ENCODE measurements at regions not wholly inside any gene's neighbourhood (a gene's known extent, or its start where the extent isn't known, plus 50 kb on each side); places are given as distances from the start of the nearest gene placed in this dataset.
"Not testable (repeated sequence)": the region's sequence is repeated elsewhere in the genome, so short reads cannot be mapped to it uniquely, and the experiment has no call there.

DNA sequence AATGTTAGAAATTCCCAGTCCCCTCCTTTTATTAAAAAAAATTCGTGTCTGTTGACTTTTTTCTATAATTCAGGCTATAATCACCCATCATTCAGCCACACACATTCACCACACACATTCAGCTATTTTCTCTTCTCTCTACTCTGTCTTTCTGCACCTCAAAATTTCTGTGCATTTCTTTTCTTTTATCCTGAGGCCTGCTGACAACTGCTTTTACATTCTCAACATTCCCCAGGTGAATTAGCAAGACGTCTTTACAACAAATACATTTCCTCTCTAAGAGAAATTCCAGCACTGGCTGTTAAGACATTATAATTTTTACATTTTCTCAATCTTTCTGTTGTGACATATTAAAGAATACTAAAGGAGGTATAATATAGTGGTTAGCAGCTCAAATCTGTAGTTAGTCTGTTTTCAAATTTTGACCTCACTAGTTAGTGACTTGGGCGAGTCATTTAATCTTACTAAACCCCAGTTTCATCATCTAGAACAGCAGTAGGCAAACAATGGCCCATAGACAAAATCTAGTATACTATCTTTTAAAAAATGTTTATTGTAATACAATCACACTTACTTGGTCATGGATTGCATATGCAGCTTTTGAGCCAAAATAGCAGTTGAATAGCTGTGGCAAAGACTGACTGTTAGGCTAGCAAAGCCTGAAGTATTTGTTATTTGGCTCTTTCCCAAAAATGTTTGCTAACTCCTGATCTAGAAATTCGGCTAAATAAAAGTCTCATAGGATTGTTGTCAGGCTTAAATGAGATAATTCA lies 350.7 kb downstream of the NSUN3 start:
- DNase-seq = no peak

DNA sequence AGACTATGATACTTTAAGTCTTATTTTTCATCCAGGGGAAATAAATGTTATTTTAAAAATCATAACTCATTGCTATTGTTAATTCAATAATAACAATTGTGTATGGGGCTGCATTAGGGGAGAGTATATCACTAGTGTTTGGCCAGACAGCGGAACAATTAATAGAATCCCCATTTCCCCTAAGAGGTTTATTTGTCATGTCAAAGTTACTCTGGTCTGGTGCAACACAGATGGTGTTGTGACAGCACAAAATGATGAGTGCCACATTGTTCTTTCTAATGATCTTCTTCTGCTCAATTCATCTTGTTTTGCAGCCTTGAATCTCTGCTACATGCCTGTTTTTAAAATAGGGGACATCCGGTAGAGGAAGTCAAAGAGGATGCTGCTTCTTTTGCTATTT lies 351.6 kb downstream of the NSUN3 start:
- DNase-seq = no peak

GRCh38 chr3:94416768-94417167 lies 353.9 kb downstream of the NSUN3 start:
- no peak for DNase-seq

GRCh38 chr3:94417963-94418455 lies 355.1 kb downstream of the NSUN3 start:
- no peak for DNase-seq

- DNase-seq = no peak
These were observed 358.1 kb downstream of the NSUN3 start for GRCh38 chr3:94420931-94421330.

DNA sequence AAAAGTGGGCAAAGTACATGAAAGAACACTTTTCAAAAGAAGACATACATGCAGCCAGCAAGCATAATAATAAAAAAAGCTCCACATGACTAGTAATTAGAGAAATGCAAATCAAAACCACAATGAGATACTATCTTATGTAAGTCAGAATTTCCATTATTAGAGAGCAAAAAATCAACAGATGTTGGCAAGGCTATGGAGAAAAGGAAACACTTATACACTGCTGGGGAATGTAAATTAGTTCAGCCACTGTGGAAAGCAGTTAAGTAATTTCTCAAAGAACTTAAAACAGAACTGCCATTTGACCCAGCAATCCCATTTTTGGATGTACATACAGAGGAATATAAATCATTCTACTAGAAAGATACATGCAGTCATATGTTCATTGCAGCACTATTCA lies 360.7 kb downstream of the NSUN3 start:
- DNase-seq = no peak

GRCh38 chr3:94429517-94429916 lies 366.7 kb downstream of the NSUN3 start:
- DNase-seq = no peak

GRCh38 chr3:94431876-94432570 lies 369.2 kb downstream of the NSUN3 start:
- no peak for DNase-seq

DNA sequence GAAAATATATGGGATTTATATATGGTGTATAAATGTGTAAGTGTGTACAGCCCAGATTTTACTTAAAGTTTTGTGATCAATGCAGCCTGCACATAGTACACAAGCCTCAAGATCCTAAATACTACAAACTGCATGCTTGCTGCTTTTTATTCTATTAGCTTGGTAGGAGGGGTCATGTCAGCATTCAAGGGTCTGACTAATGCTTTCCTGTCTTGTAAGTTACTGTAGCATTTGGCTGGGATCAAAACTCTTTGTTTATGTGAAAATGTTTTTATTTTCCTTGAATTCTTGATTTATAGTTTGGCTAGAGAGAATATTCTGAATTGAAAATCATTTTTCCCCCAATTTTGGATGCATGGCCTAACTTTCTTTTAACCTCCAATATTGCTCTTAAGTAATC lies 370.9 kb downstream of the NSUN3 start:
- no peak for DNase-seq

GRCh38 chr3:94440767-94441493 lies 378.1 kb downstream of the NSUN3 start:
- no peak for DNase-seq

GRCh38 chr3:94441494-94441847 lies 378.6 kb downstream of the NSUN3 start:
- DNase-seq = no peak

DNA sequence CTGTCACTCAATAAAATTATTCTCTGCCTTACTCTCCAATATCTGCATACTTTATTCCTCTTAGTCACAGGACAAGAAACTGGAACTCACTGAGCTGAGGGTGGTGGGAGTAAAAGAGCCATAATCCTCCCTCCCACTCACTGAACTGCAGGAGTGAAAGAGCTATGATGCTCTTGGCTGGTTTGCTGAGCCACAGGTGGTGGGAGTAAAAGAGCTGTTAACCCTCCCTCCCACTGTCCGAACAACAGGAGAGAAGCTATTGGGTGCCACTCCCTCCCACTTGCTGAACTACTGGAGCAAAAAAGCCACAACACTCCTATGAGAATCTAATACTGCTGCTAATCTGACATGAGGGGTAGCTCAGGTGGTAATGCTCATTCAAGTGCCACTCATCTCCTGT lies 391.0 kb downstream of the NSUN3 start:
- DNase-seq = no peak

- DNase-seq = no peak
These were observed 396.3 kb downstream of the NSUN3 start for GRCh38 chr3:94459167-94459566.

DNA sequence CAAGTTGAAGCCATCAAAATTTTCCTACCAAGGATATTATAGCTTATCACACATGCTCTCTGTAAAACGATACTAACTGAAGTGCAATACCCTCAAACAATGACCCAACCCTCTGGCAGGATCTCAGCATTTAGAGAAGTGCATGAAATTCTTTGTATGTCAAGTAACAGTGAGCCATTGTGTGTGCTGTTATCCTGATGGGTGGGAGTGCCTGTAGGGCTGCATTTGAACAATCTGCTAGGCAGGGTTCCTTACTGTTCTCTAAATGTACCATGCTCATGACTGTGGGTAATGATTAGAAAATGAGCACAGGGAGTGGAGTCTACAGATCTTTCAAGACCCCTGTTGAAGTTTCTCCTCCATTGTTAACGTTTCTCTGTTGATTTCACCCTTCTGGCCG lies 398.1 kb downstream of the NSUN3 start:
- no peak for DNase-seq

DNA sequence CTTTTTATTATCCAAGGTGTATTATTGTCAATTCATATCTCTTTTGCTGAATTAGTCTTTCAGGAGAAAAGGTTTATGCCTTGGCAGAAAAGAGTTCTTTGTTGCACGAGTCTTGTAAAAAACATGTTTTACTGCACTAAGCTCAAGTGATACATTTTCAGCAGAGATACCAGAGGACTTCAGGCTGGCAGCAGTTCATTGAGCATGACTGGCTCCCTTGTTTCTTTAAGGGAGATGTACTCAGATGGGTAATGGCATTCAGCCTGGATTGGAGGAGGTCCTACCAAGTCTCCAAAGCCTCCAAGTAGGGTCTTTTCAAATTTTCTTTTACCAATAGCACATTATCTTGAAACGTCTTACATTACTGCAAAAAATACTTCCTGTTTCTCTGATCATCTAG lies 400.1 kb downstream of the NSUN3 start:
- DNase-seq = no peak

- no peak for DNase-seq
These were observed 409.6 kb downstream of the NSUN3 start for GRCh38 chr3:94472511-94472910.

- no peak for DNase-seq
These were observed 418.5 kb downstream of the NSUN3 start for GRCh38 chr3:94481226-94481898.

- DNase-seq = no peak
These were observed 419.8 kb downstream of the NSUN3 start for GRCh38 chr3:94482686-94483085.

- no peak for DNase-seq
These were observed 420.5 kb downstream of the NSUN3 start for GRCh38 chr3:94483403-94483802.

- no peak for DNase-seq
These were observed 432.1 kb downstream of the NSUN3 start for GRCh38 chr3:94494992-94495391.

DNA sequence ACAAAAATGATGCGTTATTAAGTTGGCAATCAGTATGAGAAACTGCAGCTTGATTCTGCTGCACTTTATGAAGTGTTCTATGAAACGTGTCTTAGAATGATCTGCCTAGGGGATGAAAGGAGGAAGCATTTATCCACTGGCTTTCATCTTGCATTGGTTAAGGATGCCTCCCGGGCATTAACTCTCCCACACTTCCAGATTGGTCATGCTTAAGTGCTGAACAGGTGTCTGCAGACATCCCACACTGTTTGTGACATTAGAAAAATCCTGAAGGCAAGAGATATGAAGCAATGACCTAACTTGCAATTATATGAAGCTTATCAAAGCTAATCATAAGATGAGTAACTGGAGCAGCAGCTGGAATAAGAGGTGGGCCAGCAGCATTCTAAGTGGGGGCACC lies 437.3 kb downstream of the NSUN3 start:
- no peak for DNase-seq

GRCh38 chr3:94507354-94507753 lies 444.5 kb downstream of the NSUN3 start:
- DNase-seq = not testable (repeated sequence)

GRCh38 chr3:94512876-94513275 lies 450.0 kb downstream of the NSUN3 start:
- no peak for DNase-seq

Measured in DMS 273 treated with DMSO at 0.1 percent for 48 hours (cell line).